GM19240 (cell line): ENCODE measurements at regions not wholly inside any gene's neighbourhood (a gene's known extent, or its start where the extent isn't known, plus 50 kb on each side); places are given as distances from the start of the nearest gene placed in this dataset.

ENCODE experiments used
- DNase-seq: peaks from one replicate; pipeline ENCODE4 v3.0.0; 2011; ENCODE audit warnings: low spot score; ENCODE audit not compliant: insufficient read length

- DNase-seq = no peak
Measured at GRCh38 chr13:59587030-59587429, 576.7 kb downstream of the DIAPH3 start.

GRCh38 chr13:59587971-59588716 is 575.6 kb downstream of the DIAPH3 start:
- no peak for DNase-seq

- no peak for DNase-seq
Measured at GRCh38 chr13:59588717-59589067, 575.0 kb downstream of the DIAPH3 start.

DNA sequence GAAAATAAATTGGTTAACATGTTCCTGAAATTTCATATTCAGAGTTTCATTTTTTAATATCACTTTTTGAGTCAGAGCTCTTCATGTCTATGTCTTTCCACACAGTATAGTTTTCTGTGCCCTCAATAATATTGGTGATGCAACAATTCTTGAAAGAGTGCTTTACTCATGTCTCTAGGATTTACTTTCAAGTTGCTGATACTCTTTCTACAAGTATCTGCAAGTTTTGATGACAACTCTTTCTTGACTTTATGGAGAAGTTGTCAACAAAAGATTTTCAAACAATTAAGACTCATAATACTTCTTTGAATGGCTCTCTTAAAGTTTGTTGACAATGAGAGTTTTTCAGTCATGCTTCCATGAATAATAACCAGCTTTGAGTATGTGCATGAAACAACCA is 561.7 kb downstream of the DIAPH3 start:
- no peak for DNase-seq

DNA sequence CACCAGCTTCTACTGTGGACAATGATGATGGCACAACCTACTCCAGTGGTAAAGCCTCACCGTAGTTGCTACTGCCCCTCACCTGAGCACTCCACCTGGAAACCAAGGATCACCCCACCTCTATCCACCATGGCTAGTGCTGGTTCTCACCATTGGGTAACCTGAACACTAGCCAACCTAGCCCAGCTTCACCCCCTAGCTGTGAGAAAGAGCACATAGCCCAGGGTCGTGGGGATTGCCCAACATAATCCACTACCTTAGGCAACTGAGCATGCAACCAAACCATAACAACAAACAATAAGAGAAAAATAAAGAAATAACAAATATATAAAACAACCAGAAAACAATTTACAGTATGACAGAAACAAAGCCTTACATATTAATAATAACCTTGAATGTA is 560.1 kb downstream of the DIAPH3 start:
- no peak for DNase-seq

GRCh38 chr13:59607172-59607571 is 556.6 kb downstream of the DIAPH3 start:
- DNase-seq = no peak

- no peak for DNase-seq
Measured at GRCh38 chr13:59607780-59608233, 555.9 kb downstream of the DIAPH3 start.

GRCh38 chr13:59609421-59609820 is 554.3 kb downstream of the DIAPH3 start:
- DNase-seq = no peak
